T-cell (primary cell): ENCODE measurements at regions not wholly inside any gene's neighbourhood (a gene's known extent, or its start where the extent isn't known, plus 50 kb on each side); places are given as distances from the start of the nearest gene placed in this dataset.
"Not testable (repeated sequence)": the region's sequence is repeated elsewhere in the genome, so short reads cannot be mapped to it uniquely, and the experiment has no call there.

ENCODE experiments used
- ATAC-seq, 4 experiments: fragments of 200-7000 bp in 3 of 4; fragments of 150-1000 bp in 1 of 4; cut with Tn5 transposase; replicated peaks in 1 of 4; 1 replicate in 3 of 4; 2 replicates in 1 of 4; pipeline ENCODE4 v1.10.0; 2021; ENCODE audit warnings: moderate library complexity in 3 of 4, mild to moderate bottlenecking in 2 of 4, moderate number of reproducible peaks in 1 of 4
- CTCF ChIA-PET, 2 donors: fragments of 300-600 bp; sonication (Branson Sonifier 250); formaldehyde crosslinking; loops; one replicate each; lab custom pipeline; 2022; ENCODE audit warnings: antibody characterized with exemption in 2 of 2; lab: Charles Lee
- POLR2A ChIA-PET, 2 donors: fragments of 300-600 bp; sonication (Branson Sonifier 250); formaldehyde crosslinking; loops; one replicate each; lab custom pipeline; 2022; ENCODE audit warnings: antibody characterized with exemption in 2 of 2; lab: Charles Lee
- DNase-seq, 35 experiments: peaks; one replicate each; pipeline versions ENCODE4 v3.0.0 to v3.0.0-alpha.2; 2013 to 2023
- H3K27ac ChIP-seq: one replicate; pipeline ENCODE4 v1.5.1; 2013; ENCODE audit warnings: low read length
- H3K27me3 ChIP-seq, 2 experiments: replicated peaks in 1 of 2; 1 replicate in 1 of 2; 2 replicates in 1 of 2; pipeline versions ENCODE4 v1.6.1 to v1.7.0; 2013; ENCODE audit warnings: low read length in 1 of 2, mixed read lengths in 1 of 2; ENCODE audit not compliant: control insufficient read depth in 2 of 2, insufficient read depth in 2 of 2; ENCODE audit errors: extremely low read depth in 1 of 2
- H3K36me3 ChIP-seq, 2 donors: 1 replicate in 1 of 2; 2 replicates in 1 of 2; pipeline versions ENCODE4 v1.6.1 to v1.7.0; 2013; ENCODE audit warnings: low read length in 1 of 2; ENCODE audit not compliant: control insufficient read depth in 2 of 2, insufficient read depth in 1 of 2; ENCODE audit errors: extremely low read depth in 1 of 2
- H3K4me1 ChIP-seq, 2 experiments: 1 replicate in 1 of 2; 2 replicates in 1 of 2; pipeline versions ENCODE4 v1.6.1 to v1.7.0; 2013; ENCODE audit warnings: low read length in 2 of 2, mixed read lengths in 1 of 2; ENCODE audit not compliant: insufficient read depth in 2 of 2, control insufficient read depth in 1 of 2; ENCODE audit errors: extremely low read depth in 1 of 2
- H3K4me3 ChIP-seq, 2 donors: 1 replicate in 1 of 2; 2 replicates in 1 of 2; pipeline versions ENCODE4 v1.5.1 to v1.7.0; 2013; ENCODE audit warnings: mild to moderate bottlenecking in 2 of 2, low read length in 1 of 2, moderate library complexity in 1 of 2; ENCODE audit not compliant: control insufficient read depth in 1 of 2; ENCODE audit errors: extremely low read depth in 1 of 2
- H3K9me3 ChIP-seq: 2 replicates; pipeline ENCODE4 v1.7.0; 2013
- H3K27ac Mint-ChIP-seq, 2 donors: one replicate each; pipeline ENCODE4 v1.8.0; 2020 to 2021; ENCODE audit warnings: mild to moderate bottlenecking in 2 of 2, mixed read lengths in 2 of 2
- H3K27me3 Mint-ChIP-seq, 2 donors: one replicate each; pipeline ENCODE4 v1.8.0; 2021 to 2022; ENCODE audit warnings: mixed read lengths in 2 of 2
- H3K36me3 Mint-ChIP-seq: one replicate; pipeline ENCODE4 v1.8.0; 2021; ENCODE audit warnings: mixed read lengths
- H3K4me1 Mint-ChIP-seq, 3 donors: one replicate each; pipeline ENCODE4 v1.8.0; 2020 to 2022; ENCODE audit warnings: mixed read lengths in 3 of 3, mild to moderate bottlenecking in 1 of 3
- H3K4me3 Mint-ChIP-seq, 3 donors: one replicate each; pipeline ENCODE4 v1.8.0; 2020 to 2022; ENCODE audit warnings: mild to moderate bottlenecking in 3 of 3, mixed read lengths in 3 of 3, moderate library complexity in 3 of 3
- H3K9me3 Mint-ChIP-seq, 3 donors: one replicate each; pipeline ENCODE4 v1.8.0; 2020 to 2022; ENCODE audit warnings: mixed read lengths in 3 of 3
- WGBS: methylation state at CpG from one replicate; pipeline ENCODE4 v1.1.5; 2013; ENCODE audit warnings: missing lambda C conversion rate; ENCODE audit not compliant: insufficient coverage; 5-methylcytosine and 5-hydroxymethylcytosine counted together

DNA sequence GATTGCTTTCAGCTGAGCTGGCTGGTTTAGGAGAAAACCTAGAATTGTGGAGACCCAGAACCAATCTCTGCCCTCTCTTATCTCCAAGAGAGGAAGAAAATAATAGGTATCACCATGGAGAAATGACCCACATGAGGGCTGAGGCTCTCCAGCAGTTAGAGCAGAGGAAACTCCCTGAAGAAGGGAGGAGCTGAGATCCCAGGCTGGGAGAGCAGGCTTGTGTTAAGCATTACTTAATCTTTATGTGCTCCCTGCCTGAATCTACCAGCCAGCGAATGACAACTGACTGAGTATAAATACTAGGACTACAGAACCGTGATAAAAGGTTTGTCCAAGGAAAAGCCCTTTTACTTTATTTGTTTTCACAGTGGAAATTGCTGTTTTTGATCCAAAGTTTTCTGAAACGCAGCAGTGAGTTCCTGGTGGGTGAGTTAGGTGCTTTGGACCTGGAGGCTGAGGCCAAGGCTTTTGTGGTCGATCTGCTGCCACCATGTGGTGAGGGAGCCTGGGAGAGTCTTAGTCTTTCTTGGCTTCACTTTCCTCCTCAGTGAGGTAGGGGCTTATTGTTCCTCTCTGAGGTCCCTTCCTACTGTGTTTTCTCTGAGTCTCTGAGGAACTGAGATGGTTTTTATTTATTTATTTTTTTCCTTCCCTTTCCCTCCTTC is 219.5 kb upstream of the NOTCH2NLA start:
- ATAC-seq (peak in 2 of 4 experiments; percentile 39 to 58), DNase-seq (peak in 34 of 35 experiments; percentile 15 to 70 (median 54))
- H3K27ac ChIP-seq, H3K4me1 ChIP-seq, H3K9me3 Mint-ChIP-seq, H3K36me3 Mint-ChIP-seq, POLR2A ChIA-PET, H3K9me3 ChIP-seq, H3K27me3 Mint-ChIP-seq, H3K4me3 Mint-ChIP-seq, H3K36me3 ChIP-seq, CTCF ChIA-PET, H3K27me3 ChIP-seq, H3K27ac Mint-ChIP-seq, H3K4me3 ChIP-seq, H3K4me1 Mint-ChIP-seq: not testable (repeated sequence)
- WGBS: no CpG with 5 or more reads among the region's 4 CpGs

DNA sequence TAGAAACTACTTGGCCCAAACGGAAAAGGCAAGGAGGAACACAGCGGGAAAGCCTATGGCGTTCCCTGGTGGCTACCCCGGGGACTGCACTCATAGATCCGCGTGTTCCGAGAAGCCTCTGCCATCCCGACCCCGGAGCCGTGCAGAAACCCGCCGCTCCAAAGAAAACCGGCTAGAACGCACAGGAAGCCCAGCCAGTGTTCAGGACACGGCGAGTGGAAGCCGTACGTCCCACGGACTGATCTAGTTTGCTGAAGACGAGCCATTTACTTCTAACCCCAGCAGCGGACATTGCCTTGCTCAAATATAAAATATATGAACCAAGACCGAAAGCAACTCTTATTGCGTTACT is 215.0 kb upstream of the NOTCH2NLA start:
- ATAC-seq (peak in 1 of 4 experiments; percentile 51), DNase-seq (peak in 23 of 35 experiments; percentile 2 to 59 (median 24))
- 0% methylated on average over 8 of the region's 23 CpGs for WGBS
- H3K36me3 ChIP-seq, H3K27me3 ChIP-seq, H3K27me3 Mint-ChIP-seq, H3K9me3 Mint-ChIP-seq, H3K9me3 ChIP-seq, CTCF ChIA-PET, H3K27ac ChIP-seq, H3K4me1 Mint-ChIP-seq, H3K4me1 ChIP-seq, POLR2A ChIA-PET, H3K36me3 Mint-ChIP-seq: not testable (repeated sequence)
- peak overlapping the region in 2 of 3 donors; percentile 76 to 77 for H3K4me3 Mint-ChIP-seq
- H3K27ac Mint-ChIP-seq: peak overlapping the region; percentile 76 to 80
- peak overlapping the region in 1 of 2 donors; percentile 39 for H3K4me3 ChIP-seq

DNA sequence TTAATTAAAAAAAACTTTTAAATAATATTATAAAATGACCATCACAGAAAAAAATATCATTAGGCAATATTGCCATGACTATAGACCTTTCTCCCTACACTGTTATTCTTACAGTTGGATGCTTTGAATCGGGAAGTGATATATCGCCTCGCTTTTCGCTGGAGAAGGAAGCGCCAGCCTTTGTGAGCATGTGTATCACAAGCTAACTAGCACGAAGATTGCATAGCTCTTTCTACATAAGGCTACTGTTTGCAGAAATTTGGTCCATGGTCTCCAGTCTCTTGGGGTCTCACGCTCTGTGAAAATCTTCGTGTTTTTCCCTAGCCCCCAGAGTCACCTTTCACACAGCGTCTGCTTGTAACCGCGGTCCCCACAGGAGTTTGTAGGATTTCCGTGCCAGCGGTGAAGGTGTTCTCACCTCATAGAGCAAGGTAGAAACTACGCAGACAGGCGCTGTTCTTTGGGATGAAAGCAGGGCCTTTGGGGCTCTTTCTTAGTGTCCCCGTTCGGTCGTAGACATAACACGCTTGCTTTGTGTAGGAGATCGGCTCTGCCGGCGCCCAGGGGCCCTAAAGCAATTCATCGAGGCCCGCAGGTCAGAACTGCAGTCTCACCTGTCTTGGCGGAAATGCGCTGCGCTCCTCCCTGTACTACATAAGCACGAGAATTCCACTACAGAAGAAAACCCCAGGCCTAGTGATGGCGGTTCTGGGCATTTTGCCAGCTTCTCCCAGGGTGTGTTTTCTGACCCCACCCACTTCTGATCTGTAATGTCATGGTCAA is 214.5 kb upstream of the NOTCH2NLA start:
- H3K27me3 ChIP-seq, H3K27ac ChIP-seq, H3K9me3 Mint-ChIP-seq, CTCF ChIA-PET, H3K36me3 ChIP-seq, H3K27me3 Mint-ChIP-seq, H3K4me1 ChIP-seq, POLR2A ChIA-PET, H3K4me3 ChIP-seq, H3K4me1 Mint-ChIP-seq, H3K36me3 Mint-ChIP-seq, H3K9me3 ChIP-seq: not testable (repeated sequence)
- ATAC-seq: peak; percentile 58 to 79 (median 67)
- 33% methylated on average over 1 of the region's 29 CpGs for WGBS
- Mint-ChIP-seq H3K4me3 (peak overlapping the region in 1 of 3 donors; percentile 53), H3K27ac (peak overlapping the region; percentile 43 to 61)
- DNase-seq: peak in 21 of 35 experiments; percentile 0 to 35 (median 11)

DNA sequence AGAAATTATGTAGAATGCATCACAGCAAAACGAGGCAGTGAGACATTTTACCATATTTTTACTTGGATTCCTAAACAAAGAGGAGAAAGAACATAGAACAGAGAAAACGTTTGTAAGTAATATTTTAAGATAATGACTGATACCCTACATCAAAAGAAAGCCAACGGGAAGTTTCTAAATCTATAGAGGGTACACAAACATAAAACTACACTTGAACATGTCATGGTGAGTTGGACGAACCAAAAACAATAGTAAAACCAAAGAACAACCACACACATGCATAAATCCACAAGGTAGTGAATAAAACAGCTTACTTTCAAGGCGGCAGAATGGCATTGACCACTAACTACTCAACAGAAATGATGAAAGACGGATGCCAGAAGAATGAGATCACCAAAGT is 209.7 kb upstream of the NOTCH2NLA start:
- H3K4me1 ChIP-seq, H3K36me3 Mint-ChIP-seq, H3K27ac Mint-ChIP-seq, H3K27ac ChIP-seq, H3K4me1 Mint-ChIP-seq, H3K27me3 Mint-ChIP-seq, H3K27me3 ChIP-seq, H3K9me3 Mint-ChIP-seq, DNase-seq, ATAC-seq, H3K4me3 ChIP-seq, H3K36me3 ChIP-seq, H3K9me3 ChIP-seq, H3K4me3 Mint-ChIP-seq, CTCF ChIA-PET, POLR2A ChIA-PET: not testable (repeated sequence)
- WGBS: no CpG with 5 or more reads among the region's 6 CpGs

DNA sequence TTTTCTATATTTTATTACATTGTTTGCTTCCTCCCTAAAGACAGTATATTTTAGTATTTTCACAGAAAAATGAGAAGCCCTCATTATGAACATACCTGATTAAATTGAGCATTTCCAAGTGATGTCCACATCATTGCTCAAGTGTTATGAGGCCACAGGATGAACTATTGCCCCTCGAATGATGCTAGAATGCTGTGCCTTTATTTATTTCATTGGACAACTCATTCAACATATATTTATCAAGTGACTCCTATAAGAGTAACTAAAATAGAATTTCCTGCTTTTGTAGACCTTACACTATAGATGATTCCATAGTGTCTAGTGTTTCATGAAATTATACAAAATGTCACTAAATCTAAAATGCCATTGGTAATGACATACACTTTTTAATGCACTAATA is 187.8 kb upstream of the NOTCH2NLA start:
- ATAC-seq, H3K4me1 ChIP-seq, H3K27ac Mint-ChIP-seq, CTCF ChIA-PET, DNase-seq, H3K36me3 Mint-ChIP-seq, H3K9me3 ChIP-seq, H3K9me3 Mint-ChIP-seq, H3K36me3 ChIP-seq, H3K27ac ChIP-seq, H3K27me3 Mint-ChIP-seq, H3K27me3 ChIP-seq, H3K4me3 Mint-ChIP-seq, POLR2A ChIA-PET, H3K4me3 ChIP-seq: not testable (repeated sequence)
- peaks cover 12 to 17% (median 15%) of the 10 kb centered on the region in 3 donors for H3K4me1 Mint-ChIP-seq
- WGBS: no CpG with 5 or more reads among the region's 1 CpG

DNA sequence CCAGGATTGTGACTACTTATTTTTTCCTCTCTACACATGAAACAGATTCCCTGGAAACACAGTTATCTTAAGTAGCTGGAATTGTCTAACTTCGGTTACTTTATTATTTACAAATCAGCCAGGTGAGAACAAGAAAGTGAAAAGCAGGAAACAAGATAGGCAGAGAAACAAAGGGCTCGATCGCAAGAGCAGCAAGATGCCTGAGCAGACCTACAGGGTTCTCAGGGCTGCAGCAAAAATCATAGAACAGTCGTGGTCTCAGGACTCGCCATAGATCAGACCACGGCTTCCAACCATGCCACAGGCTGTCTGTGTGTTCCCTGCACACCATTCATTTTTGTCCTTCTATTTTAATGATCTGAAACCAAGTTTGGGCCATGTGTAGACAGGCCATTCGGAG is 186.2 kb upstream of the NOTCH2NLA start:
- H3K9me3 Mint-ChIP-seq, H3K36me3 Mint-ChIP-seq, CTCF ChIA-PET, H3K27me3 ChIP-seq, H3K9me3 ChIP-seq, H3K36me3 ChIP-seq, H3K27me3 Mint-ChIP-seq, POLR2A ChIA-PET, H3K4me3 ChIP-seq, H3K4me1 ChIP-seq, DNase-seq: not testable (repeated sequence)
- H3K27ac ChIP-seq: peak overlapping the region; percentile 53
- peak in 1 of 4 experiments; percentile 59 for ATAC-seq
- WGBS: no CpG with 5 or more reads among the region's 7 CpGs
- Mint-ChIP-seq H3K27ac (peak overlapping the region; percentile 95 to 98), H3K4me1 (peaks cover 15 to 19% (median 17%) of the 10 kb centered on the region in 3 donors), H3K4me3 (peak overlapping the region in 2 of 3 donors; percentile 45 to 66)
